GDM1 (cell line): ENCODE measurements at regions not wholly inside any gene's neighbourhood (a gene's known extent, or its start where the extent isn't known, plus 50 kb on each side); places are given as distances from the start of the nearest gene placed in this dataset.
"Not testable (repeated sequence)": the region's sequence is repeated elsewhere in the genome, so short reads cannot be mapped to it uniquely, and the experiment has no call there.

Experiments
- DNase-seq: peaks from one replicate; lab custom pipeline; 2025; lab: John Stamatoyannopoulos, UW

- DNase-seq = no peak
These were observed 161.5 kb downstream of the NRIP1 start for GRCh38 chr21:14903172-14903865.

DNA sequence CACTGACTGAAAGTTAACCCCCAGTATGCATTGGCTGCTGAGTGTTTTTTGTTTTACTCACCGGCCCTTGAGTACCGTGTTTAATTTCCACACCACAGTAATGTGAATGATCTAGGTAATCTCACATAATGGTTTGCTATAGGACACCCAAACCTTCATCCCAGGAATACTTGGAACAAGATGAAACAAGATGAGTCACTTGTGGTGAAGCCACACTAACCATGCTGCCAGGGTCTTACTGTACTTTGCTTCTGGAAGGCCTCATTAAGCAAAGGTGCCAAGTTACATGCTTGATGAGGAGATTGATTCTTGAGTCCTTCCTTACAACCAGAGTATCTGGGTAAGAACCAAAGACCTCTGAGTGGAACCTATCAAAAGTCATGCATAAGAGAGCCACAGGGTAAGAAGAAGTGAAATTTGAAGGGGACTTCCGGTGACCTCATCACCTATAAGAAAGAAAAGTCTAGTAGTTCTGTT is 163.3 kb downstream of the NRIP1 start:
- no peak for DNase-seq

GRCh38 chr21:14900611-14901010 is 164.2 kb downstream of the NRIP1 start:
- no peak for DNase-seq

- DNase-seq = no peak
These were observed 164.7 kb downstream of the NRIP1 start for GRCh38 chr21:14900058-14900457.

- DNase-seq = no peak
These were observed 169.0 kb downstream of the NRIP1 start for GRCh38 chr21:14895792-14896191.

- DNase-seq = no peak
These were observed 174.7 kb downstream of the NRIP1 start for GRCh38 chr21:14890141-14890540.

DNA sequence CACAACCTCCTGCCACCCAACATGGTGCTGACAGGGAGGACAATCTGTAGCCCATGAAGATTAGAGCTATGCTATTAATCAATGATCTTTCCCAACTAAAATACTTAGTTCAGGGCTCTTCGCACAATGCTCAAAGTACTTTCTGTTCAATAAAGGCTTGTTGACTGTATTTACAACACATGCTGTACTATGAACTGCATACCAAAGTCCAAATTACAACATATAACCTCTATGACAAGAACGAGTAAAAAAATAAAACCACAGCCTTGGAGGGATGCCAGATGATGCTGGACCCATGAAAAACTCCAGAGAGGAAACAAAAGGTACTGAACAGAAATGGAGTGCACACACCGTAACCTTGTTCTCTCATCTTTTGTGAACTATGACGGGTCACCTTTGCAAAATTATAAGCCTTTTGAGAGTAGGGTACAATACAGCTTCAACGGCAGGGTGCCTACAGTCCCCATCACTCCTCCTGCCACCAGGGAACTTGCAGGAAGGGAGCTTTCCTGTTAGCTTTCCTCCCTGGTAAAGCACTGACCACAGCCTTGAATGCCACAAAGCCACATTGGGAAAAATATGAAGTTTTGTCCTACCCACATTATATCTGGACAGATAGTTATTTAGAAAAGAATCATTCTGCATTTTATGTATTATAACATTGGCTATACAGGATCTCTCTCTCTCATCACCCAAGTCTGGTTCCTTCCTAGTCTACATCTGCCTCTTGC is 175.6 kb downstream of the NRIP1 start:
- DNase-seq = peak; percentile 20

DNA sequence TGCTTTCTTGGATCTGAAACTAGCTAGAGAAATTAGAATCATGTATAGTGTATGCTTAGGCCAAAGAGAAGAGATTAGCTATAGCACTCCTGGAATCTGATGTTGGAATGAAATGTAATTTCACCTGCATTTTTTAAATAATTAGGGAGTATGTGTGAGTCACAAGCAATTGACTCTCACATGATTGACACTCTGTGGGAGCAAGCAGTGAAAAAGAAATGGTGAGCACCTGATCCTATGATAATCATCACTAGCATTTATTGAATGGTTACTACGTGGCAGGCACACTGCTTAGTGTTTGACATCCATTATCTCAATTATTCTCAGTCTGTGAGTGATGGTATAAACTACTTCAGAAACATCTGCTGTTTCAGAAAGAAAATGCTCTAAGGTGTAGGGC is 176.6 kb downstream of the NRIP1 start:
- DNase-seq = no peak

DNA sequence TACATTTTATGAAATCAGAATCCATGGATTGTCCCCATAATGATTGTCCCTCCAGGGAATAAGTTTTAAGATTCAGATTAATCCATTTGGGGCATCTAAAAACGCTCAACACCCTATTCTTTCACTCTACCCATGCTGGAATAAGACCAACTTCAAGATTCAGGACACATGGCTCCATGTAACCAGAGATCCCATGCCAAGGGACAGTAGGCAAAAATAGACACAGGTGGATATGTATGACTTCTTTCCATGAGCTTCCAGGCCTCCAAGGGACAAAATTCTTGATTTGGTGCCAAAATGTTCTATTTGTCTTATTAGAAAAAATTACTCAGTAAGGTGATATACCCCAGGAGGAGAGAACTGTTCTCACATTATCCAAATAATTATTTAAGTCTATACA is 178.8 kb downstream of the NRIP1 start:
- no peak for DNase-seq

GRCh38 chr21:14883351-14883750 is 181.4 kb downstream of the NRIP1 start:
- no peak for DNase-seq

DNA sequence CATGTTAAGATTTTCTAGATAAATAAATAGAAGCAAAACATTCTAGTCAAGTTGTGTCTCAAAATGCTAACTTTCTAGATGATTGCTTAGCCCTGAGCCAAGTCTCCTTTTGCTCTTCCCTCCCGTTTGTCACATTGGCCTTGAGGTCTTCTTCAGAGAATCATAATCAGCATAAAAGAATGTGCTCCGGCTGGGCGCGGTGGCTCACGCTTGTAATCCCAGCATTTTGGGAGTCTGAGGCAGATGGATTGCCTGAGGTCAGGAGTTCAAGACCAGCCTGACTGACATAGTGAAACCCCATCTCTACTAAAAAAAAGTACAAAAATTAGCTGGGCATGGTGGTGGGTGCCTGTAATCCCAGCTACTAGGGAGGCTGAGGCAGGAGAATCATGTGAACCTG is 182.3 kb downstream of the NRIP1 start:
- DNase-seq = not testable (repeated sequence)

- no peak for DNase-seq
These were observed 182.8 kb downstream of the NRIP1 start for GRCh38 chr21:14881863-14882499.

GRCh38 chr21:14880922-14881321 is 183.9 kb downstream of the NRIP1 start:
- no peak for DNase-seq

DNA sequence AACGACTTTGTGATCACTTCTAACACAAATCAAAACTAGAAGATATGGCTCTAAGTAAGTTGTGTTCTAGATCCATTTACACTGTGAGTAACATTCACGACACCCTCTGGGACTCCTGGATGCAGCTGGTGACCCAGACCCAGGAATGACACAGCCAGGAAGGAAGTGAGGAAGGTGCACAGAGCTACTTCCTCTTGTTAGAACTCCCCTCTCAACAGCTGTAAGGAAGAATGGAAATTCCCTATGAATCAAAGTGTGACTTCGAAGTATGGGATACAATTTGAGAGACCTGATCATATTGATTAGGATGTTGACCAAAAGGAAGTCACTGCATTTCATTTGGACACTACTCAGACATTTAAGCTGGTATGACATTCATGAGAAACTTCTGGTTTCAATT is 185.3 kb downstream of the NRIP1 start:
- no peak for DNase-seq

GRCh38 chr21:14878971-14879370 is 185.8 kb downstream of the NRIP1 start:
- DNase-seq = no peak

GRCh38 chr21:14877581-14878228 is 187.1 kb downstream of the NRIP1 start:
- no peak for DNase-seq

- DNase-seq = no peak
These were observed 188.3 kb downstream of the NRIP1 start for GRCh38 chr21:14876524-14876840.

DNA sequence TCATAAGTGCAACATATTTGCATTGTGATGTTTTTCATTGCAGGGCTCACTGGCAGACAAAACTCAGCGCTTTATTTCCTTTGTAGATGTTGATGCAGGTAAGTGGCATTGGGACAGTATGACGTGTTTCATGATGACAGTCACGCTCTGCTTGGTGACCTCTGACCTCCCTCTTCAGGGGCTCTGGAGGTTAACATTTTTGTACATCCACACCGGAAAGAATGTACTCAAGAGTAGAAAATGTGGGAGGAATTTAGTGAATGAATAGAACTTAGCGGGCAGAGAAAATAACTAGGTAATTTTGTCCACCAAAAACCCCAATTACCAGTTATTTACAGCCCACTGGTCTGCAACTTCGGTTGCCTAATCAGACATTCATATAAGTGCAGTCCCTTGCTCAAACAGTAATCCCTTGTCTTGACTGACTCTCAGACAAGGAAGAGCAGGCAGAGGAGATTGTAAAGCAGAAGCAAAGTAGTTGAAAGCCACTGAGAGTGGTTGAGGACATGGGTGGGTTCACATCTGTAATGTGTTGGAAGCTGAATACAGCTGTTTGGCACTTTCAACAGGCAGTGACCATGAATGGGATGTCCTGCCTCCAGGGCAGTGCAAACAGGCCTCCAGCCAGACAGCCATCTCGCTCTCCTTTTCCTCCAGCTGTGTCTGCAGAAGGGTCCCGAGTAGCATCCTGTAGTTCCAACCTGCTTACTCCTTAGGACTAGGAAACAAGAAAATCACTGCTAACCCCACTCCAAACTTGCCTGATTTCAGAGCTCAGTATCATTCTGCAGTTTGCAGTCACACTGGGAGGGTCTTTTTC is 188.9 kb downstream of the NRIP1 start:
- no peak for DNase-seq

DNA sequence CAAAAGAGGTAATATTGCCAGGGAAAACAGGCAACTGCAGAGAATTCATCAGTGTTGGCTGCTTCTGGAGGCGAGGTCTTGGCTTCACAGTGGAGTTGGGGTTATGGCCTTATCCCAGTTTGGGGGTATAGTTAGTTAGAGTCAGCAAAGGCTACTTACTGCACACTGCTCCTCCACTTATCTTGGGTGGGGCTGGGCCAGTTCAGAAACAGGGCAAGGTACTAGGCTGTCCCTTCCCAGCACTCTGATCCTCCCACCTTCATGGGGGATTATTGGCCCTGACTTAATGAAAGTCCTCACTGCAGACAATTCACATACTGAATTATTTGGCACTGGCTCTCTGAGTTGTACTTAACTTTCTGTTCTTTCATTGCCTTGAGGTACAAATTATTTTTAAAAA is 189.6 kb downstream of the NRIP1 start:
- no peak for DNase-seq

DNA sequence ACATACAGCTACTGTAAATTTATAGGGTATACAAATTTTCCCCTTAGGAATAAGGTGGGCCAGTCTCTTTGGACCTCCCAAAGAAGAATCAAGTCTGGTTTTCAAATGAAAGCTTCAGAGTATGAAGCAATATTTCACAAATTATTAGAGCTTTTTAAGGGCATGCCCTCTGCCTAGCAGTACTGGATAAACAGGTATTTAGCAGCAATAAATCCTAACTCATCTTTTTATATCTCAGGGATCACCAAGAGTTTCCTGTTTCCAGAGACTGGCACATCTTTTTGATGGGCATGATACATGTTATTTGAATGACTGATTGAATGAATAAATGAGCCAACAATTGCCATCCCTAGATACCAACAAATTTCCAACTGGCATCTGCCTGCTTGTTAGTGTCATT is 190.4 kb downstream of the NRIP1 start:
- DNase-seq = no peak

GRCh38 chr21:14871861-14872260 is 192.9 kb downstream of the NRIP1 start:
- DNase-seq = no peak

DNA sequence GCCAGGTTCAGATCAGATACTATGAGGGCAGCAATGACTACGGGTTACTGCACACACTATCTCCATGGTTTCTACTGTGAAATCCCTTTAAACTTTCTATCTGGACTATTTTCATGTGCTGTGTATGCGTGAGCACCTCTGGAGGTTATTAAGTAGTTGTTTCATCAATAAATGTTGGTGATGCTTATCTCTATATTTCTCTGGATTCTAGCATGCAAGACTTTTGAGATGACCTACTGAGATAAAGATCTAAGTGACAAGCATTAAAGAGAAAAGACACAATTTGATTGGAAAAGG is 194.0 kb downstream of the NRIP1 start:
- no peak for DNase-seq
